Mesendoderm (in vitro differentiated cells): ENCODE measurements at regions not wholly inside any gene's neighbourhood (a gene's known extent, or its start where the extent isn't known, plus 50 kb on each side); places are given as distances from the start of the nearest gene placed in this dataset.

Experiments
- DNase-seq: peaks from one replicate; pipeline ENCODE4 v3.0.0; 2013
- H2AK5ac ChIP-seq: 2 replicates; pipeline ENCODE4 v1.6.1; 2013; ENCODE audit warnings: low read length, inconsistent platforms
- H2BK120ac ChIP-seq: 2 replicates; pipeline ENCODE4 v1.6.1; 2013; ENCODE audit warnings: low read depth, mild to moderate bottlenecking, low read length, moderate library complexity, mixed read lengths
- H2BK15ac ChIP-seq: replicated peaks from 2 replicates; pipeline ENCODE4 v1.6.1; 2013; ENCODE audit warnings: low read depth, mild to moderate bottlenecking, moderate library complexity
- H2BK5ac ChIP-seq: 2 replicates; pipeline ENCODE4 v1.6.1; 2013; ENCODE audit warnings: low read length, inconsistent platforms
- H3K18ac ChIP-seq: 2 replicates; pipeline ENCODE4 v1.6.1; 2013; ENCODE audit warnings: mild to moderate bottlenecking, low read length, mixed read lengths
- H3K23ac ChIP-seq: one replicate; pipeline ENCODE4 v1.6.1; 2013; ENCODE audit warnings: low read length
- H3K27ac ChIP-seq: 2 replicates; pipeline ENCODE4 v1.5.1; 2013; ENCODE audit warnings: low read depth, mild to moderate bottlenecking, inconsistent platforms, low read length, moderate library complexity
- H3K27me3 ChIP-seq: 2 replicates; pipeline ENCODE4 v1.6.1; 2013; ENCODE audit warnings: low read length, control low read depth, mild to moderate bottlenecking, inconsistent platforms; ENCODE audit not compliant: insufficient read depth, poor library complexity
- H3K36me3 ChIP-seq: 2 replicates; pipeline ENCODE4 v1.6.1; 2013; ENCODE audit warnings: low read length, inconsistent platforms; ENCODE audit not compliant: control insufficient read depth, insufficient read depth
- H3K4ac ChIP-seq: one replicate; pipeline ENCODE4 v1.6.1; 2013; ENCODE audit warnings: low read depth, mild to moderate bottlenecking, low read length, moderate library complexity
- H3K4me1 ChIP-seq: 2 replicates; pipeline ENCODE4 v1.6.1; 2013; ENCODE audit warnings: low read depth, low read length, inconsistent platforms; ENCODE audit not compliant: control insufficient read depth
- H3K4me2 ChIP-seq: 2 replicates; pipeline ENCODE4 v1.6.1; 2013; ENCODE audit warnings: low read length
- H3K4me3 ChIP-seq: 2 replicates; pipeline ENCODE4 v1.5.1; 2013; ENCODE audit warnings: mild to moderate bottlenecking, low read length
- H3K56ac ChIP-seq: one replicate; pipeline ENCODE4 v1.6.1; 2013; ENCODE audit warnings: low read length
- H3K79me1 ChIP-seq: 2 replicates; pipeline ENCODE4 v1.6.1; 2013; ENCODE audit warnings: low read length, inconsistent platforms
- H3K79me2 ChIP-seq: 2 replicates; pipeline ENCODE4 v1.6.1; 2013; ENCODE audit warnings: mild to moderate bottlenecking, low read length; ENCODE audit not compliant: control insufficient read depth, insufficient read depth
- H3K9ac ChIP-seq: 2 replicates; pipeline ENCODE4 v1.6.1; 2013; ENCODE audit warnings: low read length, inconsistent platforms
- H4K5ac ChIP-seq: one replicate; pipeline ENCODE4 v1.6.1; 2013; ENCODE audit warnings: low read length
- H4K8ac ChIP-seq: one replicate; pipeline ENCODE4 v1.6.1; 2013; ENCODE audit warnings: low read depth, mild to moderate bottlenecking, control low read depth, low read length, moderate library complexity
- WGBS: extraction: QIAGEN DNeasy Blood & Tissue Kit; methylation state at CpG from one replicate; pipeline ENCODE4 v1.1.7; 2013; ENCODE audit warnings: low lambda C conversion rate, missing lambda C conversion rate; ENCODE audit not compliant: insufficient coverage; ENCODE audit errors: extremely low coverage; 5-methylcytosine and 5-hydroxymethylcytosine counted together

DNA sequence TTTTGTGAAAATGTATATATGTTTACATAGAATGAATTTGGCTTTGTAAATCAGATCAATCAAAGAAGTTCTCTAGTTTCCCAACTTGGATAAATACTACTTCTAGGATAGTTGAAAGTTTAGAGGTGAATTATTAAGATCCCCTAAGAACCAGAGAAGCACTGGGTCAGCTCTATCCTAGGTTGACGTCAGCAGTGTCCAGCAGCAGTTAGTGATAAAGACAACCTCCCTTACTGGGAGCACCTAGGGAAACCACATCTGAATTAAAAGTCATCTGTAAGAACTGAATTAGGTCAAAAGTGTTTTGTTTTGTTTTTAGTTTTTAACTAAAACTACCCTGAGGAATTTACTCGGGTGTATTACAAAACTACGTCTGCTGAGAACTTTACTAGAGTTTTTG lies 178.0 kb downstream of the POLR1F start:
- H4K5ac ChIP-seq: no peak overlapping the region
- H2BK5ac ChIP-seq: no peak overlapping the region
- H3K4me3 ChIP-seq: no peak overlapping the region
- H2BK120ac ChIP-seq: no peak overlapping the region
- no peak overlapping the region for H2BK15ac ChIP-seq
- no peaks in the 10 kb centered on the region for H3K79me1 ChIP-seq
- H3K23ac ChIP-seq: no peak overlapping the region
- no peak overlapping the region for H4K8ac ChIP-seq
- H3K18ac ChIP-seq: no peak overlapping the region
- H3K27me3 ChIP-seq: no peaks in the 10 kb centered on the region
- no peak overlapping the region for H3K27ac ChIP-seq
- H3K79me2 ChIP-seq: no peaks in the 10 kb centered on the region
- no peak overlapping the region for H3K4me2 ChIP-seq
- no peaks in the 10 kb centered on the region for H3K36me3 ChIP-seq
- no peak overlapping the region for H3K4ac ChIP-seq
- H3K9ac ChIP-seq: no peak overlapping the region
- no peak overlapping the region for H2AK5ac ChIP-seq
- WGBS: no CpG with 5 or more reads among the region's 3 CpGs
- H3K56ac ChIP-seq: no peak overlapping the region
- no peaks in the 10 kb centered on the region for H3K4me1 ChIP-seq
- DNase-seq: no peak

DNA sequence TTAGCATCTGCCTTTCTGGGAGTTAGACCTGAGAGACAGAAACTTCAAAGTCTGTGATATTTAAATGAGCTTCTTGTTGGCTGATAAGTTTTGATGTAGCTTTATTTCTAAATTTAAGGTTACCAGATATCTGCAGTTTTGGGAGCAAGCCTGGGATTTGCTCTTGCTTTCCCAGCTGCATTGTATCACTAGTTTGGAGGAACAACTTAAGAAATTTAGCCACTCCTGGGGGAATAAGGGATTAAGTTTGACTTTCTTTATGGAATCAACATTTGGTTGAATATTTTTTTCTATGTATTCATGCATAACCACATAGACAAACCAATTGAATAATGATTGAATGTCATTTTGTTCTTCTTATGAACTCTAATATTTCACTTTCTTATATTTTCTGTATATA lies 178.6 kb downstream of the POLR1F start:
- no peak overlapping the region for H3K56ac ChIP-seq
- H3K79me2 ChIP-seq: no peaks in the 10 kb centered on the region
- H3K4ac ChIP-seq: no peak overlapping the region
- H3K23ac ChIP-seq: no peak overlapping the region
- H3K4me2 ChIP-seq: no peak overlapping the region
- H3K27me3 ChIP-seq: no peaks in the 10 kb centered on the region
- H3K27ac ChIP-seq: no peak overlapping the region
- no peaks in the 10 kb centered on the region for H3K4me1 ChIP-seq
- no peak overlapping the region for H3K9ac ChIP-seq
- no peak overlapping the region for H2BK120ac ChIP-seq
- no peaks in the 10 kb centered on the region for H3K36me3 ChIP-seq
- H4K5ac ChIP-seq: no peak overlapping the region
- H3K79me1 ChIP-seq: no peaks in the 10 kb centered on the region
- H3K18ac ChIP-seq: no peak overlapping the region
- H2BK5ac ChIP-seq: no peak overlapping the region
- no peak overlapping the region for H2AK5ac ChIP-seq
- H2BK15ac ChIP-seq: no peak overlapping the region
- no peak overlapping the region for H4K8ac ChIP-seq
- no peak for DNase-seq
- no peak overlapping the region for H3K4me3 ChIP-seq

DNA sequence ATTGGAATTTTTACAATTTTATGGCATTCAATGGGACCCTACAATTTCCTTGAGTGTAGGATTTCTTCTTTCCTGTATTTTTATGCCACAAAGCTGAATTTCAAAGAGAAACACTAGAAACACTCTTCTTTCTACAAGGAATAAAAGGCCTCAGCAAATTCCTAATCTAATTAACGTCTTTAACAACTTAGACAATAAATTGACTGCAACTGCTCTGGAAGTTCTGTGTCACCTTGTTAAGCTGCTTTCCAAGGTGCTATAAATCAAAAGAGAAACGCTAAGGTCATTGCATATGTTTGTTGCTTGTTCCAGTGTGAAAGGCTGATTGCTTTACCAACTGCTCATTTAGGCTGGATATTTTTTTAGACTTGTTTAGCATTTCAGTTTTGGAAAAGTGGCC lies 182.2 kb downstream of the POLR1F start:
- Histone ChIP-seq H3K23ac (no peak overlapping the region), H3K36me3 (no peaks in the 10 kb centered on the region), H2AK5ac (no peak overlapping the region), H3K4me3 (no peak overlapping the region), H3K4me2 (no peak overlapping the region), H2BK120ac (no peak overlapping the region), H3K79me2 (no peaks in the 10 kb centered on the region), H3K4me1 (no peaks in the 10 kb centered on the region), H2BK15ac (no peak overlapping the region), H3K79me1 (no peaks in the 10 kb centered on the region), H3K27me3 (no peaks in the 10 kb centered on the region), H3K4ac (no peak overlapping the region), H3K27ac (no peak overlapping the region), H4K5ac (no peak overlapping the region), H3K9ac (no peak overlapping the region), H3K18ac (no peak overlapping the region), H4K8ac (no peak overlapping the region), H3K56ac (no peak overlapping the region), H2BK5ac (no peak overlapping the region)
- WGBS: no CpG with 5 or more reads among the region's 2 CpGs
- DNase-seq: no peak

- Histone ChIP-seq H3K4me2 (no peak overlapping the region), H3K4ac (no peak overlapping the region), H3K18ac (no peak overlapping the region), H4K5ac (no peak overlapping the region), H3K4me1 (no peaks in the 10 kb centered on the region), H3K36me3 (no peaks in the 10 kb centered on the region), H3K56ac (no peak overlapping the region), H2BK15ac (no peak overlapping the region), H3K27ac (no peak overlapping the region), H3K79me2 (no peaks in the 10 kb centered on the region), H2BK120ac (no peak overlapping the region), H2BK5ac (no peak overlapping the region), H3K9ac (no peak overlapping the region), H2AK5ac (no peak overlapping the region), H4K8ac (no peak overlapping the region), H3K27me3 (no peaks in the 10 kb centered on the region), H3K23ac (no peak overlapping the region), H3K4me3 (no peak overlapping the region), H3K79me1 (no peaks in the 10 kb centered on the region)
- DNase-seq: no peak
- no CpG with 5 or more reads among the region's 3 CpGs for WGBS
Observed at GRCh38 chr7:19522486-19522885, 186.4 kb downstream of the POLR1F start.

DNA sequence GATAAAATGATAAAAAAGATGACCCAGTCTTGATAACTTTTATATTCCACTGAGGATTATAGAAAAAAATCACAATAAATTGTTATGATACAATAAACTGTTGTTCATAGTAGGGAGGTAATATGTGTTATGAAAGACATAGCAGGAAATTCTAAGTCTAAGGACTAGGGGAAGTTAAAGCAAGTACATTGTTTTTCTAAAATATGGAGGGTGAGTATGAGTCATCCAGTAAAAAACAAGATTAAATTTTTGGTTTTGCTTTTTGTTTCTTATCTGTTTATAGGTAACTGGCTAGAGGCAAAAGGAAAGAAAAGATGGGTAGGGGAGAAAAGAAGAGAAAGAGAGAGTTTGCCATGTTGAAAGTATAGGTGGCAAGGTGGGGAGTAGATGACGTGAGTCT lies 188.4 kb downstream of the POLR1F start:
- Histone ChIP-seq H3K27me3 (no peaks in the 10 kb centered on the region), H2BK15ac (no peak overlapping the region), H3K9ac (no peak overlapping the region), H4K5ac (no peak overlapping the region), H2BK120ac (no peak overlapping the region), H3K4ac (no peak overlapping the region), H3K56ac (no peak overlapping the region), H3K18ac (no peak overlapping the region), H3K4me1 (no peaks in the 10 kb centered on the region), H3K4me2 (no peak overlapping the region), H2BK5ac (no peak overlapping the region), H3K27ac (no peak overlapping the region), H3K79me1 (no peaks in the 10 kb centered on the region), H3K36me3 (no peaks in the 10 kb centered on the region), H2AK5ac (no peak overlapping the region), H4K8ac (no peak overlapping the region), H3K23ac (no peak overlapping the region), H3K4me3 (no peak overlapping the region), H3K79me2 (no peaks in the 10 kb centered on the region)
- no CpG with 5 or more reads among the region's 1 CpG for WGBS
- no peak for DNase-seq

DNA sequence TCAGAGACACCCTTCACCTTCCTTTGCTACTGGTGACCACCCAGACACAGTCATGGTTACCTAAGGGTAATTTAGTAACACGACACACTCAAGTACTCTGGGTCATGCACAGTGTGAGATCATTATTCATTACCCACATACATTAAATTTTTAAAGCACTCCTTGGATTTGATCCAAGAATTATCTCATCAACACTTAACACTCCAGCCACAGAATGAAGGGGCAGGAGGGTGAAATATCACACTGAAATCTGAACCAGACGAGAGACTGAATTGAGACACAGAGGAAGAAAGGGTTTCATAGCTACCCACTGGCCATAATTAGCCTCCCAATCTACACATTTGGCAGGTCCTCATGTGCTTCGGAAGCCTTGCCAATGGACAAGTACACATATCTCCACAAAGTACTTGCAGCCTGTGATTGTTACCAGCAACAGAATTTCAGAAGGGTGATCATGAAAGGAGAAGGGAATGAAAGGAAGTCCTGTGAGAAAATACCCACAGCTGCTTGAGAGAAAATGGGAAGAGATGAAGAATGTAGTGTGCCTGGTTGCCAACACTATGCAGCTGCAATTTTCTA lies 189.3 kb downstream of the POLR1F start:
- Histone ChIP-seq H3K4me1 (no peaks in the 10 kb centered on the region), H3K56ac (no peak overlapping the region), H3K79me1 (no peaks in the 10 kb centered on the region), H3K4me2 (no peak overlapping the region), H3K23ac (no peak overlapping the region), H3K4ac (no peak overlapping the region), H2BK120ac (no peak overlapping the region), H4K5ac (no peak overlapping the region), H3K4me3 (no peak overlapping the region), H3K18ac (no peak overlapping the region), H2BK15ac (no peak overlapping the region), H3K9ac (no peak overlapping the region), H4K8ac (no peak overlapping the region), H2AK5ac (no peak overlapping the region), H2BK5ac (no peak overlapping the region), H3K27me3 (no peaks in the 10 kb centered on the region), H3K79me2 (no peaks in the 10 kb centered on the region), H3K36me3 (no peaks in the 10 kb centered on the region), H3K27ac (no peak overlapping the region)
- no CpG with 5 or more reads among the region's 3 CpGs for WGBS
- DNase-seq: no peak
